SK-N-SH (cell line): ENCODE measurements at regions not wholly inside any gene's neighbourhood (a gene's known extent, or its start where the extent isn't known, plus 50 kb on each side); places are given as distances from the start of the nearest gene placed in this dataset.

Source experiments
- CTCF ChIA-PET: fragments of 300-600, 350-600 bp; formaldehyde crosslinking; extraction: SDS; loops from one replicate; lab custom pipeline; 2021; lab: Yijun Ruan, JAX
- POLR2A ChIA-PET: fragments of 350-600 bp; sonication (Branson Sonifier 250); formaldehyde crosslinking; extraction: SDS; loops from one replicate; lab custom pipeline; 2020; ENCODE audit warnings: antibody characterized with exemption, inconsistent platforms; lab: Yijun Ruan, JAX
- DNase-seq: peaks from one replicate; pipeline ENCODE4 v3.0.0; 2012
- H2AFZ ChIP-seq: fragments of 200-600 bp; sonication (generic); 2 replicates; pipeline ENCODE4 v1.8.1; 2016; ENCODE audit warnings: antibody characterized with exemption, mild to moderate bottlenecking, low read depth
- H3F3A ChIP-seq: fragments of 200-600 bp; sonication (generic); replicated peaks from 2 replicates; pipeline ENCODE3; 2016; ENCODE audit warnings: antibody characterized with exemption, mild to moderate bottlenecking; ENCODE audit not compliant: insufficient read depth
- H3K27ac ChIP-seq, 2 experiments: fragments of 200-500 bp in 1 of 2; fragments of 200-600 bp in 1 of 2; sonication (Bioruptor generic) in 1 of 2; sonication (generic), shearing (Covaris generic) in 1 of 2; 2 replicates each; pipeline versions ENCODE4 v1.5.1 to v1.6.1; 2014 to 2016; ENCODE audit warnings: low read depth in 2 of 2, inconsistent platforms in 1 of 2, low read length in 1 of 2, mild to moderate bottlenecking in 1 of 2, mixed read lengths in 1 of 2
- H3K27me3 ChIP-seq: fragments of 200-600 bp; sonication (generic), shearing (Covaris generic); 2 replicates; pipeline ENCODE4 v1.6.1; 2016; ENCODE audit warnings: mixed run types; ENCODE audit not compliant: insufficient read depth
- H3K36me3 ChIP-seq, 2 experiments: fragments of 200-500 bp in 1 of 2; fragments of 200-600 bp in 1 of 2; sonication (Bioruptor generic) in 1 of 2; sonication (generic) in 1 of 2; replicated peaks in 1 of 2; 2 replicates each; pipeline versions ENCODE3 to v1.5.1; 2014 to 2016; ENCODE audit warnings: low read length in 1 of 2, mild to moderate bottlenecking in 1 of 2; ENCODE audit not compliant: insufficient read depth in 2 of 2, control insufficient read depth in 1 of 2
- H3K4me1 ChIP-seq, 2 experiments: fragments of 200-500 bp in 1 of 2; fragments of 200-600 bp in 1 of 2; sonication (Bioruptor generic) in 1 of 2; sonication (generic), shearing (Covaris generic) in 1 of 2; 2 replicates each; pipeline versions ENCODE4 v1.5.1 to v1.6.1; 2014 to 2016; ENCODE audit warnings: low read depth in 1 of 2, low read length in 1 of 2, mixed run types in 1 of 2; ENCODE audit not compliant: insufficient read depth in 2 of 2, control insufficient read depth in 1 of 2
- H3K4me2 ChIP-seq: fragments of 200-600 bp; sonication (generic), shearing (Covaris generic); 2 replicates; pipeline ENCODE4 v1.6.1; 2017; ENCODE audit warnings: mixed run types
- H3K4me3 ChIP-seq, 2 experiments: fragments of 200-500 bp in 1 of 2; fragments of 200-600 bp in 1 of 2; sonication (Bioruptor generic) in 1 of 2; sonication (generic), shearing (Covaris generic) in 1 of 2; 2 replicates each; pipeline versions ENCODE4 v1.5.1 to v1.8.1; 2014 to 2016; ENCODE audit warnings: low read depth in 2 of 2, inconsistent platforms in 1 of 2, low read length in 1 of 2, mild to moderate bottlenecking in 1 of 2, mixed read lengths in 1 of 2, moderate library complexity in 1 of 2
- H3K79me2 ChIP-seq: fragments of 200-600 bp; sonication (generic); 2 replicates; pipeline ENCODE4 v1.8.1; 2017; ENCODE audit warnings: mild to moderate bottlenecking; ENCODE audit not compliant: insufficient read depth
- H3K9ac ChIP-seq: fragments of 200-600 bp; sonication (generic); 2 replicates; pipeline ENCODE4 v1.6.1; 2017; ENCODE audit warnings: mixed run types
- H3K9me2 ChIP-seq: fragments of 200-600 bp; sonication (generic); 2 replicates; pipeline ENCODE4 v1.6.1; 2017; ENCODE audit warnings: mixed run types
- H3K9me3 ChIP-seq: fragments of 200-600 bp; sonication (generic); 2 replicates; pipeline ENCODE4 v1.6.1; 2017; ENCODE audit warnings: mixed run types, mild to moderate bottlenecking, moderate library complexity
- H4K20me1 ChIP-seq: fragments of 200-600 bp; sonication (generic); 2 replicates; pipeline ENCODE4 v1.6.1; 2017; ENCODE audit warnings: mild to moderate bottlenecking, mixed run types; ENCODE audit not compliant: insufficient read depth
- CHD2 ChIP-seq: fragments of 150-350 bp; IDR thresholded peaks from 2 replicates; pipeline ENCODE4 v1.6.1; 2018; ENCODE audit warnings: low read length; ENCODE audit not compliant: partially characterized antibody
- CTCF ChIP-seq: fragments of 200-600 bp; sonication (generic); IDR thresholded peaks from 2 replicates; pipeline ENCODE4 v1.6.1; 2017; ENCODE audit warnings: antibody characterized with exemption, mild to moderate bottlenecking, moderate library complexity
- EP300 ChIP-seq, 2 experiments: IDR thresholded peaks; 2 replicates each; pipeline versions ENCODE4 v1.4.0 to v1.6.1; 2012; ENCODE audit warnings: borderline replicate concordance in 1 of 2, low read depth in 1 of 2, low read length in 1 of 2
- FOXM1 ChIP-seq: IDR thresholded peaks from 2 replicates; pipeline ENCODE4 v1.4.0; 2012; ENCODE audit warnings: low read depth, mild to moderate bottlenecking
- GATA2 ChIP-seq: sonication (generic); formaldehyde crosslinking; IDR thresholded peaks from 2 replicates; pipeline ENCODE4 v1.5.0; 2020; ENCODE audit warnings: mild to moderate bottlenecking, missing genetic modification reagents
- MXI1 ChIP-seq: IDR thresholded peaks from 2 replicates; pipeline ENCODE4 v1.6.1; 2012; ENCODE audit warnings: mild to moderate bottlenecking, low read depth, low read length, improper control_type of control experiment
- NRF1 ChIP-seq: IDR thresholded peaks from 2 replicates; pipeline ENCODE4 v1.6.1; 2012; ENCODE audit warnings: low read depth, mild to moderate bottlenecking, low read length
- POLR2AphosphoS5 ChIP-seq: IDR thresholded peaks from 2 replicates; pipeline ENCODE4 v1.6.1; 2012; ENCODE audit warnings: low read depth, low read length
- RAD21 ChIP-seq: IDR thresholded peaks from 2 replicates; pipeline ENCODE4 v1.6.1; 2012; ENCODE audit warnings: mild to moderate bottlenecking, low read length
- RFX5 ChIP-seq: IDR thresholded peaks from 2 replicates; pipeline ENCODE4 v1.6.1; 2012; ENCODE audit warnings: mild to moderate bottlenecking, improper control_type of control experiment, low read length
- TEAD4 ChIP-seq: IDR thresholded peaks from 2 replicates; pipeline ENCODE4 v1.4.0; 2012; ENCODE audit warnings: mild to moderate bottlenecking, borderline replicate concordance; ENCODE audit not compliant: insufficient read depth
- USF2 ChIP-seq: fragments of 150-350 bp; IDR thresholded peaks from 2 replicates; pipeline ENCODE4 v1.6.1; 2017; ENCODE audit warnings: antibody characterized with exemption, low read length, low read depth, borderline replicate concordance
- WGBS: methylation state at CpG from one replicate; pipeline ENCODE4 v1.1.6; 2017; ENCODE audit warnings: low lambda C conversion rate; 5-methylcytosine and 5-hydroxymethylcytosine counted together
- TF ChIP-seq, protein P1 (sequence below): IDR thresholded peaks from 2 replicates; pipeline ENCODE4 v1.6.1; 2012; ENCODE audit warnings: mild to moderate bottlenecking, low read depth, low read length, moderate library complexity
- TF ChIP-seq, protein P2 (sequence below): IDR thresholded peaks from 2 replicates; pipeline ENCODE4 v1.4.0; 2012; ENCODE audit warnings: low read depth
- TF ChIP-seq, protein P3 (sequence below): fragments of 150-350 bp; IDR thresholded peaks from 2 replicates; pipeline ENCODE4 v1.6.1; 2016; ENCODE audit warnings: mild to moderate bottlenecking, low read depth, low read length

DNA sequence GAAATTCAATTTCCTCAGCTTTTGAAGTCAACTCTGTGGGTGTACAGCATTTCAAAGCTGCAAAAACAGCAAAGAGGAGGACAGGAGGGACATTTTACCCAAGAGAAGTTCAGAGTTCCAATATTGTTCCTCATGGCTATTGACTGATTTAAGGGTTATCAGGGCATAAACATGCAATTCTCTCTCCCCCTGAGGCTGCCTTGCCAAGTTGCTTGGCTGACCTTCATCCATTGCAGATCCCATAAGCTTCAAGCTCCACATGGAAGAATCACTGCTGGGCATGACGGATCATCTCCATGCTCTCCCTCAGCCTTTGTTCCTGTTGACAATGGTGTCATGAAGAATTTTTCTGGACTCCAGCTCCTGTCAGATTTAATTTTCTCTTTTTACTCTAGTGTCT is 115.2 kb upstream of the SERBP1 start:
- H3K4me2 ChIP-seq, result no peak overlapping the region
- POLR2A ChIA-PET, result interaction anchor here (0.6 kb wide), 1 partner anchor 11 kb away, joined by 3 read pairs; no protein-coding TSS in a partner anchor
- no peaks in the 10 kb centered on the region for H3K9me2 ChIP-seq
- DNase-seq, result no peak
- H3K4me1 ChIP-seq, result no peaks in the 10 kb centered on the region
- no peaks in the 10 kb centered on the region for H4K20me1 ChIP-seq
- H3K79me2 ChIP-seq, result no peaks in the 10 kb centered on the region
- no peak overlapping the region for H3K27ac ChIP-seq
- no peaks in the 10 kb centered on the region for H3K27me3 ChIP-seq
- no peak overlapping the region for H3K9ac ChIP-seq
- CTCF ChIA-PET, result interaction anchor here (0.5 to 4.3 kb wide), 5 partner anchors 10 to 285 kb away, joined by 3 to 18 read pairs (median 5); no protein-coding TSS in a partner anchor
- no peak overlapping the region for H2AFZ ChIP-seq
- H3K4me3 ChIP-seq, result no peak overlapping the region
- no peak for TF ChIP-seq USF2
- TF ChIP-seq CHD2, result no peak
- TF ChIP-seq, protein P1, sequence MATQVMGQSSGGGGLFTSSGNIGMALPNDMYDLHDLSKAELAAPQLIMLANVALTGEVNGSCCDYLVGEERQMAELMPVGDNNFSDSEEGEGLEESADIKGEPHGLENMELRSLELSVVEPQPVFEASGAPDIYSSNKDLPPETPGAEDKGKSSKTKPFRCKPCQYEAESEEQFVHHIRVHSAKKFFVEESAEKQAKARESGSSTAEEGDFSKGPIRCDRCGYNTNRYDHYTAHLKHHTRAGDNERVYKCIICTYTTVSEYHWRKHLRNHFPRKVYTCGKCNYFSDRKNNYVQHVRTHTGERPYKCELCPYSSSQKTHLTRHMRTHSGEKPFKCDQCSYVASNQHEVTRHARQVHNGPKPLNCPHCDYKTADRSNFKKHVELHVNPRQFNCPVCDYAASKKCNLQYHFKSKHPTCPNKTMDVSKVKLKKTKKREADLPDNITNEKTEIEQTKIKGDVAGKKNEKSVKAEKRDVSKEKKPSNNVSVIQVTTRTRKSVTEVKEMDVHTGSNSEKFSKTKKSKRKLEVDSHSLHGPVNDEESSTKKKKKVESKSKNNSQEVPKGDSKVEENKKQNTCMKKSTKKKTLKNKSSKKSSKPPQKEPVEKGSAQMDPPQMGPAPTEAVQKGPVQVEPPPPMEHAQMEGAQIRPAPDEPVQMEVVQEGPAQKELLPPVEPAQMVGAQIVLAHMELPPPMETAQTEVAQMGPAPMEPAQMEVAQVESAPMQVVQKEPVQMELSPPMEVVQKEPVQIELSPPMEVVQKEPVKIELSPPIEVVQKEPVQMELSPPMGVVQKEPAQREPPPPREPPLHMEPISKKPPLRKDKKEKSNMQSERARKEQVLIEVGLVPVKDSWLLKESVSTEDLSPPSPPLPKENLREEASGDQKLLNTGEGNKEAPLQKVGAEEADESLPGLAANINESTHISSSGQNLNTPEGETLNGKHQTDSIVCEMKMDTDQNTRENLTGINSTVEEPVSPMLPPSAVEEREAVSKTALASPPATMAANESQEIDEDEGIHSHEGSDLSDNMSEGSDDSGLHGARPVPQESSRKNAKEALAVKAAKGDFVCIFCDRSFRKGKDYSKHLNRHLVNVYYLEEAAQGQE, result no peak
- TF ChIP-seq GATA2 (CRISPR knock-in tag), result no peak
- TF ChIP-seq, protein P2, sequence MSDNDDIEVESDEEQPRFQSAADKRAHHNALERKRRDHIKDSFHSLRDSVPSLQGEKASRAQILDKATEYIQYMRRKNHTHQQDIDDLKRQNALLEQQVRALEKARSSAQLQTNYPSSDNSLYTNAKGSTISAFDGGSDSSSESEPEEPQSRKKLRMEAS, result no peak
- TF ChIP-seq, protein P3, sequence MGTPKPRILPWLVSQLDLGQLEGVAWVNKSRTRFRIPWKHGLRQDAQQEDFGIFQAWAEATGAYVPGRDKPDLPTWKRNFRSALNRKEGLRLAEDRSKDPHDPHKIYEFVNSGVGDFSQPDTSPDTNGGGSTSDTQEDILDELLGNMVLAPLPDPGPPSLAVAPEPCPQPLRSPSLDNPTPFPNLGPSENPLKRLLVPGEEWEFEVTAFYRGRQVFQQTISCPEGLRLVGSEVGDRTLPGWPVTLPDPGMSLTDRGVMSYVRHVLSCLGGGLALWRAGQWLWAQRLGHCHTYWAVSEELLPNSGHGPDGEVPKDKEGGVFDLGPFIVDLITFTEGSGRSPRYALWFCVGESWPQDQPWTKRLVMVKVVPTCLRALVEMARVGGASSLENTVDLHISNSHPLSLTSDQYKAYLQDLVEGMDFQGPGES, result no peak
- TF ChIP-seq NRF1, result no peak
- TF ChIP-seq TEAD4, result no peak
- TF ChIP-seq FOXM1, result no peak
- no peak for TF ChIP-seq RFX5
- no peak for TF ChIP-seq EP300 (IDR thresholded peaks at IDR 0.05; ENCODE audit: borderline replicate concordance in 1 of 2, low read depth in 1 of 2, low read length in 1 of 2)
- no peak for TF ChIP-seq RAD21
- TF ChIP-seq MXI1, result no peak
- TF ChIP-seq CTCF, result no peak
- no peak for TF ChIP-seq POLR2AphosphoS5
- 100% methylated on average over 1 of the region's 1 CpG for WGBS
- no peaks in the 10 kb centered on the region for H3K9me3 ChIP-seq
- no peaks in the 10 kb centered on the region for H3K36me3 ChIP-seq
- no peaks in the 10 kb centered on the region for H3F3A ChIP-seq
